ENCODE measurements at regions not wholly inside any gene's neighbourhood (a gene's known extent, or its start where the extent isn't known, plus 50 kb on each side); places are given as distances from the start of the nearest gene placed in this dataset.

GRCh38 chr7:30232391-30232790 is 52.0 kb upstream of the ZNRF2 start:
- no peak for TF ChIP-seq CTCF (IDR thresholded peaks at IDR 0.05)
- TF ChIP-seq EZH2 (IDR thresholded peaks at IDR 0.05; ENCODE audit: borderline replicate concordance, insufficient read depth, low read depth, low read length, poor library complexity, severe bottlenecking): no peak
